ENCODE measurements at regions not wholly inside any gene's neighbourhood (a gene's known extent, or its start where the extent isn't known, plus 50 kb on each side); places are given as distances from the start of the nearest gene placed in this dataset.

GRCh38 chr4:164229255-164229654, 524.7 kb upstream of the SMIM31 start:
- no peak for TF ChIP-seq CTCF (IDR thresholded peaks at IDR 0.05)
- no peak for TF ChIP-seq POLR2A (IDR thresholded peaks at IDR 0.05)
